HCT116 (cell line): ENCODE measurements at regions not wholly inside any gene's neighbourhood (a gene's known extent, or its start where the extent isn't known, plus 50 kb on each side); places are given as distances from the start of the nearest gene placed in this dataset.

Source experiments
- ATAC-seq: fragments of 200-7000 bp; cut with Tn5 transposase; 2 replicates; pipeline ENCODE4 v1.9.1; 2020; ENCODE audit warnings: mild to moderate bottlenecking, moderate library complexity
- BruUV-seq: library from RNA; stranded (reverse); fragments of 400-500 nt; replicated peaks from 2 replicates; lab custom pipeline; 2021; lab: Mats Ljungman, UMichigan
- CTCF ChIA-PET: fragments of 300-600 bp; sonication (Branson Sonifier 250); formaldehyde crosslinking; loops from one replicate; lab custom pipeline; 2021; ENCODE audit warnings: antibody characterized with exemption; lab: Charles Lee
- POLR2A ChIA-PET: fragments of 300-600, 350-600 bp; sonication (Branson Sonifier 250); formaldehyde crosslinking; loops from one replicate; lab custom pipeline; 2021; ENCODE audit warnings: antibody characterized with exemption; lab: Charles Lee
- RAD21 ChIA-PET, 2 experiments: fragments of 300-600 bp; sonication (Branson Sonifier 250); formaldehyde crosslinking; loops; one replicate each; lab custom pipeline; 2023; ENCODE audit warnings: low total read pairs in 2 of 2; ENCODE audit not compliant: uncharacterized antibody in 2 of 2, unreplicated experiment in 2 of 2, low non-redundant PET in 1 of 2; lab: Charles Lee
- DNase-seq: peaks from one replicate; pipeline ENCODE4 v3.0.0-alpha.2; 2010; ENCODE audit warnings: low read depth, low spot score
- H2AFZ ChIP-seq: fragments of 200-600 bp; shearing (Covaris generic), sonication (generic); 2 replicates; pipeline ENCODE4 v1.6.1; 2017; ENCODE audit warnings: low read depth, mixed run types, mixed read lengths, antibody characterized with exemption, low read length; ENCODE audit not compliant: poor library complexity, severe bottlenecking
- H3K27ac ChIP-seq: 2 replicates; pipeline ENCODE4 v1.5.1; 2012; ENCODE audit warnings: low read depth, low read length
- H3K27me3 ChIP-seq: fragments of 200-600 bp; sonication (generic); 2 replicates; pipeline ENCODE4 v1.6.1; 2016; ENCODE audit warnings: mixed run types, low read length, mixed read lengths; ENCODE audit not compliant: insufficient read depth
- H3K36me3 ChIP-seq, 2 experiments: fragments of 200-500 bp in 1 of 2; fragments of 200-600 bp in 1 of 2; sonication (Bioruptor generic) in 1 of 2; sonication (generic) in 1 of 2; 2 replicates each; pipeline versions ENCODE4 v1.5.1 to v1.6.1; 2014 to 2016; ENCODE audit warnings: low read length in 2 of 2, inconsistent platforms in 1 of 2, mixed read lengths in 1 of 2, mixed run types in 1 of 2; ENCODE audit not compliant: insufficient read depth in 2 of 2, control insufficient read depth in 1 of 2
- H3K4me1 ChIP-seq, 2 experiments: fragments of 200-600 bp in 1 of 2; sonication (generic) in 1 of 2; 2 replicates each; pipeline versions ENCODE4 v1.5.1 to v1.6.1; 2012 to 2017; ENCODE audit warnings: low read length in 2 of 2, inconsistent platforms in 1 of 2, mild to moderate bottlenecking in 1 of 2, mixed read lengths in 1 of 2, mixed run types in 1 of 2, moderate library complexity in 1 of 2; ENCODE audit not compliant: insufficient read depth in 2 of 2, control insufficient read depth in 1 of 2
- H3K4me2 ChIP-seq: fragments of 200-600 bp; sonication (generic); 2 replicates; pipeline ENCODE4 v1.6.1; 2017; ENCODE audit warnings: mixed run types, low read length, mixed read lengths
- H3K4me3 ChIP-seq, 2 experiments: fragments of 200-600 bp in 1 of 2; sonication (generic) in 1 of 2; replicated peaks in 1 of 2; 2 replicates each; pipeline ENCODE4 v1.5.1; 2011 to 2016; ENCODE audit warnings: low read length in 2 of 2, control low read depth in 1 of 2, low read depth in 1 of 2, mild to moderate bottlenecking in 1 of 2, mixed read lengths in 1 of 2, mixed run types in 1 of 2
- H3K79me2 ChIP-seq: fragments of 200-600 bp; sonication (generic); 2 replicates; pipeline ENCODE4 v1.6.1; 2017; ENCODE audit warnings: mild to moderate bottlenecking, mixed run types, low read length, moderate library complexity, mixed read lengths; ENCODE audit not compliant: insufficient read depth
- H3K9ac ChIP-seq: fragments of 200-600 bp; sonication (generic); 2 replicates; pipeline ENCODE4 v1.6.1; 2016; ENCODE audit warnings: low read length, mixed read lengths
- H3K9me2 ChIP-seq: fragments of 200-600 bp; sonication (generic), shearing (Covaris generic); 2 replicates; pipeline ENCODE4 v1.6.1; 2017; ENCODE audit warnings: mixed run types, mild to moderate bottlenecking, moderate library complexity; ENCODE audit not compliant: insufficient read depth
- H3K9me3 ChIP-seq, 2 experiments: fragments of 200-500 bp in 1 of 2; fragments of 200-600 bp in 1 of 2; sonication (Bioruptor generic) in 1 of 2; sonication (generic) in 1 of 2; 2 replicates each; pipeline ENCODE4 v1.6.1; 2014 to 2017; ENCODE audit warnings: low read length in 2 of 2, mixed read lengths in 2 of 2, inconsistent platforms in 1 of 2, low read depth in 1 of 2, mild to moderate bottlenecking in 1 of 2, mixed run types in 1 of 2, moderate library complexity in 1 of 2; ENCODE audit not compliant: control insufficient read depth in 1 of 2, insufficient read depth in 1 of 2
- H4K20me1 ChIP-seq: fragments of 200-600 bp; sonication (generic), shearing (Covaris generic); 2 replicates; pipeline ENCODE4 v1.6.1; 2017; ENCODE audit warnings: mixed run types, mild to moderate bottlenecking, moderate library complexity; ENCODE audit not compliant: insufficient read depth
- ATF3 ChIP-seq: IDR thresholded peaks from 2 replicates; pipeline ENCODE4 v1.6.1; 2012
- CEBPB ChIP-seq: IDR thresholded peaks from 2 replicates; pipeline ENCODE4 v1.6.1; 2012; ENCODE audit warnings: low read depth
- CTCF ChIP-seq, 3 experiments: fragments of 200-600 bp in 1 of 3; sonication (generic) in 1 of 3; IDR thresholded peaks in 2 of 3; conservative IDR thresholded peaks in 1 of 3; 2 replicates each; pipeline ENCODE4 v1.5.1; 2012 to 2017; ENCODE audit warnings: low read depth in 2 of 3, low read length in 2 of 3, antibody characterized with exemption in 1 of 3, borderline replicate concordance in 1 of 3, control low read depth in 1 of 3, mild to moderate bottlenecking in 1 of 3, mixed read lengths in 1 of 3, mixed run types in 1 of 3, moderate library complexity in 1 of 3; ENCODE audit not compliant: insufficient read depth in 1 of 3
- EGR1 ChIP-seq: IDR thresholded peaks from 2 replicates; pipeline ENCODE4 v1.6.1; 2012; ENCODE audit warnings: low read depth
- EZH2 ChIP-seq: fragments of 200-600 bp; sonication (generic); IDR thresholded peaks from 2 replicates; pipeline ENCODE4 v1.6.1; 2017; ENCODE audit warnings: antibody characterized with exemption, mixed run types
- EZH2phosphoT487 ChIP-seq: fragments of 200-600 bp; IDR thresholded peaks from 2 replicates; pipeline ENCODE4 v1.6.1; 2018; ENCODE audit warnings: antibody characterized with exemption, borderline replicate concordance
- FOSL1 ChIP-seq: IDR thresholded peaks from 2 replicates; pipeline ENCODE4 v1.6.1; 2012; ENCODE audit warnings: low read depth
- JUND ChIP-seq: IDR thresholded peaks from 2 replicates; pipeline ENCODE4 v1.6.1; 2012
- POLR2A ChIP-seq: IDR thresholded peaks from 2 replicates; pipeline ENCODE4 v1.7.0; 2011; ENCODE audit warnings: borderline replicate concordance; ENCODE audit not compliant: insufficient read depth, insufficient read length; ENCODE audit errors: extremely low read depth
- REST ChIP-seq: IDR thresholded peaks from 2 replicates; pipeline ENCODE4 v1.6.1; 2012; ENCODE audit warnings: low read depth
- SP1 ChIP-seq: IDR thresholded peaks from 2 replicates; pipeline ENCODE4 v1.6.1; 2012; ENCODE audit warnings: low read depth
- SRF ChIP-seq: IDR thresholded peaks from 2 replicates; pipeline ENCODE4 v1.6.1; 2012; ENCODE audit warnings: low read depth
- YY1 ChIP-seq: IDR thresholded peaks from 2 replicates; pipeline ENCODE4 v1.6.1; 2011; ENCODE audit warnings: low read length, low read depth, moderate library complexity, mild to moderate bottlenecking; ENCODE audit not compliant: insufficient replicate concordance; ENCODE audit errors: extremely low read depth
- ZBTB33 ChIP-seq: IDR thresholded peaks from 2 replicates; pipeline ENCODE4 v1.6.1; 2011; ENCODE audit warnings: mild to moderate bottlenecking, low read length, moderate library complexity; ENCODE audit not compliant: insufficient replicate concordance; ENCODE audit errors: extremely low read depth
- ZFX ChIP-seq: fragments of 450-650 bp; IDR thresholded peaks from 2 replicates; pipeline ENCODE4 v1.6.1; 2017
- ZNF274 ChIP-seq: fragments of 200-500 bp; sonication (Bioruptor generic); IDR thresholded peaks from 2 replicates; pipeline ENCODE4 v1.6.1; 2014; ENCODE audit warnings: mild to moderate bottlenecking, low read depth, low read length, inconsistent platforms
- intact Hi-C: fragments of 100-400 bp; cut with micrococcal nuclease; formaldehyde crosslinking; loops from 2 replicates; pipeline ENCODE4 v1.10.0; 2022

- H3K9ac ChIP-seq: no peak overlapping the region
- H3K27me3 ChIP-seq: no peaks in the 10 kb centered on the region
- TF ChIP-seq EZH2 (no peak), ATF3 (no peak), POLR2A (no peak), ZNF274 (no peak), CTCF (IDR thresholded peaks at IDR 0.05 in 2 of 3, conservative IDR thresholded peaks at IDR 0.05 in 1 of 3; ENCODE audit: borderline replicate concordance in 1 of 3, insufficient read depth in 1 of 3, low read depth in 2 of 3, low read length in 2 of 3) (no peak), JUND (no peak), REST (no peak), CEBPB (no peak), FOSL1 (no peak), YY1 (no peak), SP1 (no peak), ZFX (no peak), EGR1 (no peak), ZBTB33 (no peak), SRF (no peak), EZH2phosphoT487 (no peak)
- H4K20me1 ChIP-seq: no peaks in the 10 kb centered on the region
- H3K4me3 ChIP-seq: no peak overlapping the region
- no peak overlapping the region for H3K4me2 ChIP-seq
- H3K79me2 ChIP-seq: no peaks in the 10 kb centered on the region
- ChIA-PET POLR2A (no interaction called here), RAD21 (no interaction called here), CTCF (no interaction called here)
- H3K9me2 ChIP-seq: no peaks in the 10 kb centered on the region
- H3K36me3 ChIP-seq: no peaks in the 10 kb centered on the region
- peaks cover 7 to 11% of the 10 kb centered on the region in 2 experiments; a peak in 2 of 4 replicates for H3K9me3 ChIP-seq
- DNase-seq (no peak), ATAC-seq (no peak)
- H3K27ac ChIP-seq: no peak overlapping the region
- intact Hi-C loops: no loop called here
- H2AFZ ChIP-seq: no peak overlapping the region
- no TSS peak for BruUV-seq
- no peaks in the 10 kb centered on the region for H3K4me1 ChIP-seq
These were observed 252.2 kb upstream of the CDH7 start for GRCh38 chr18:65498605-65499004.
